ENCODE measurements at regions not wholly inside any gene's neighbourhood (a gene's known extent, or its start where the extent isn't known, plus 50 kb on each side); places are given as distances from the start of the nearest gene placed in this dataset.
"Not testable (repeated sequence)": the region's sequence is repeated elsewhere in the genome, so short reads cannot be mapped to it uniquely, and the experiment has no call there.

DNA sequence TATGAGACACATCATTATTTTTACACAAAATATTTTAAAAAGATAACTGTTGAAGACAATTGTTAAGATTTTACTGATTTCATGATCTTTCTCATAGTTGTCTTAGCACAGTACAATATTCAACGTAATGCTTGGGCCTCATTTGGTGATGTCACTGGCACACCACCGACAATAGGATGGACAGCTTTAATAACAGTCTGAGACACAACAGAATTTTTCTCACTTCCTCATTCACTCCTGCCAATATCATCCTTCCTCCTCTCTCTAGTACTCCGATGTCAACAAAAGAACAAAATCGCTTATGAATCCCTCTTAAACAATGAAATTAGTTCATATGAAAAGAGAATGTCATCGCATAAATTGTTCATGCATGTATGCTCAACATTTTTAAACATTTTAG lies 461.9 kb upstream of the CDH7 start:
- no peak for DNase-seq (ENCODE audit: low spot score)

DNA sequence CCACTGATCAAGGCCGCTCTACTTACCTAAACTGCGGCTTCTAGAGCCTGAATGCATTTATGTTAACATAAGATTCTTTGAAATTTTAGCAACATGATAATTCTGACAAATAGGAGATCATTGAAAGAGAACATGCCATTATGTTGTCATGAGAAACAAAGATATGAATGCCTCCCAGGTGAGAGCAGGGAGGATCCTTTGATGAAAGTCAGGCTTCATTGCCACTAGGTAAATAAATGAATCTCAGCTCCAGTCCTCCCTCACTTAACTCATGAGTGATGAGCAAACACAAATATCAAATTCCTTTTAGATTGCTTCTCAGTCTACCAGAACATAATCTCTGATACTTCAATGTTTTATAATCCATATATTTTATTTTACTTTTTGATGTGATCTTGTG lies 463.2 kb upstream of the CDH7 start:
- DNase-seq (ENCODE audit: low spot score), result no peak

DNA sequence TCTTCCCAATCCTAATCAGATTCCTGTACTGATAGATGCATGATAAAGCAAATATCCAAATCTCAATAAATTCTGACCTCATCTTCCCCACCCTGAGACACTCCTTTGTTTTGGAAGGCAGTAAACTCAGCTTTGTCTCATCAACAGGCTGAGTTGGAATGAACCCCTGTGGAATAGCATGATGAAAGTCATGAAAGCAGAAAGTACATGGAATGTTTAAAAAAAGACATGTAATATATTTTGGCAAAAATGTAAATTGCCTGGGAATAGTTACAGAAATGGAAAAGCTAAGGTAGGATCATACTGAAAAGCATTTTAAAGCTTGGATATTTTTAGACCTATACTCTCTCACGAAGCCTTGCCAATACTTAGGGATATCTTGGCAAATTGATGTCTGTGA lies 468.7 kb upstream of the CDH7 start:
- DNase-seq (ENCODE audit: low spot score), result no peak

DNA sequence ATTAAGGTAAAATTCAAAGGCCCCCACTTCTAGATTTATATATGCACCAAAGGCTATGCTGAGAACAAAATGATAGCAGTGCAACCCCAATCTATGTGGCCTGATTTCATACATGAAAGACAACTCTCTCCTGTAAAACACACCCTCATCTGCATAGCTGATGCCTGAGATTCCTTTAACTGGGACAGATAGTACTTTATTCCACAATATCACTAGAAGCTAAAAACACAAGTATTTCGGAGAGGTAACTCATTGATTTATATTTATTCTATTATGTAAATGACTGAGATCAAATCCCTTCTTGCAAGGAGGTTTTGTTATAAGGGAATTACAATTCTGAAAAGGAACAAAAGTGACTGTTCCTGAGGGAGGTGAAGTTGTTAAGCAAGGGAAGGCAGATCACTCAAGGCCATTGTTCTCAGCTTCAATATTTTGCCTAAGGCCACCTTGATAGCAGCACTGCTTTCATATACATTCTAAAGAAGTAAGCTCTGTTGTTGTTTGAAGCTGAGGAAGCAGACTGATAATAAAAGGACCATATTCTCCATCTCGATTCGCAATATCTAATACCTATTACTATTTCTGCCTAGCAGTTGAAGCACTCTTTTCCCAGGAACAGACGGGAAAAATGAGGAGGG lies 471.0 kb upstream of the CDH7 start:
- DNase-seq (ENCODE audit: low spot score), result no peak

DNA sequence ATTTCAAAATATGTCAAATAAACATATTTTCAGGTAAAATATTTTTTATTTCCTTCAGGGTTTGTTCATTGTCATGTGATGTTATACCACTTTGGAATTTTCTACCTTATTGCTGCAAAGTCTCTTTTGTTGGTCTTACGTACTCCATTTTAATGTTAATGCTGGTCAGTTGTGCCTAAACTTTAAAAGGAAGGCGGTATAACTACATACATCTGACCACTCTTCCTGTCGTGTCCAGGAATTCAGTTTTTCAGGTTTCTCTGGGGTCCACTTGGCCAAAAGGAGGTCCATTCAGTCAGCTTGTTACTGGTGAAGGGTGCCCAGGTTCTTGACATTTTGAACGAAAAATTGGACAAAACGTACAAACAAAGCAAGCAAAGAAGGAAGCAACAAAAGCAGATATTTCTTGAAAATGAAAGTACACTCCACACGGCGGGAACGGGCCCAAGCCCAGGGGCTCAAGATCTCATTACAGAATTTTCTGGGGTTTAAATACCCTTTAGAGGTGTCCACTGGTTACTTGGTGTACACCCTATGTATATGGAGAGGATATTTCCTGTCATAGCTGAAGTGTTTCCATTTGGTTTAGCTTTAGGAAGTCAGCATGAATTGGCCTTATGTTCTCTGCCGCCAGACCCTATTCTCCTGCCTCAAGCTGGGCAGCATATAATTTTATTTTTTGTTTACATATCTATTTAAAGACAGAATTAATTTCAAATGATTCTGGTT lies 471.7 kb upstream of the CDH7 start:
- DNase-seq (ENCODE audit: low spot score), result no peak

DNA sequence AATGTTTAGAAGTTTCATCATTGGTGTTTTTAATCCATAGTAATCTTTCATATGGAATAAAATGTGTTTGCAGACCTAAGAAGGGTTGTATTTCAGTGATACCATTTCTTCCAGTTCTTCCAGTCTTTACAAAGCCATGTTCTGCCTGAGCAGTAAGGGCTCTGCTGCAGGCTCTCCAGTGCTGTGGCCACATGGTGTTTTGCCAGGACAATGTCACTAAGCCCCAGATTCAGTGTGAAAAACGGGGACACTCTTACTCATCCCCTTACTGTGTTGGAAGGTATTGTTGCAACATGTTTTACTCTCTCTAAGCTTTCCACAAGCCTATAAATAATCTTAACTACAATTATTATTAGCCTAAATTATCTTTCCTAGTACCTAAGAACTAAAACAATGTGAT lies 481.4 kb upstream of the CDH7 start:
- no peak for DNase-seq (ENCODE audit: low spot score)

DNA sequence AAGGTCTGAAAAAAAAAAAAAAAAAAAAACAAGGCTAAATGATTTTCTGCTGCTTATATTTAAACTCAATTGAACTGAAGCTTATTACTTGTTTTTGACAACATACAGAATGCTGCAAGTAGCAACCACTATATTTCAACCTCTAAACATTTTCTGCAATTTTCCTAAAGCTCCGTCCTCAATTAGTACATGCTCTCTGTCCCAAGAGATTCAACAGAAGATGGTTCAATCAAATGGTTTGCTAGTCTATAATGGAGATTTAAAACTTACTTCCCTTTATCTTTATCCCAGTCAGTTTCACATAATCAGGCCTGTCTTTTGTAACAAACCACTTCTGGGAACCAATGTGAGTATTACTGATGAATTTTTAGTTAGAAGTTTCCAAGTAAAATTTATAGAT lies 485.1 kb upstream of the CDH7 start:
- no peak for DNase-seq (ENCODE audit: low spot score)

DNA sequence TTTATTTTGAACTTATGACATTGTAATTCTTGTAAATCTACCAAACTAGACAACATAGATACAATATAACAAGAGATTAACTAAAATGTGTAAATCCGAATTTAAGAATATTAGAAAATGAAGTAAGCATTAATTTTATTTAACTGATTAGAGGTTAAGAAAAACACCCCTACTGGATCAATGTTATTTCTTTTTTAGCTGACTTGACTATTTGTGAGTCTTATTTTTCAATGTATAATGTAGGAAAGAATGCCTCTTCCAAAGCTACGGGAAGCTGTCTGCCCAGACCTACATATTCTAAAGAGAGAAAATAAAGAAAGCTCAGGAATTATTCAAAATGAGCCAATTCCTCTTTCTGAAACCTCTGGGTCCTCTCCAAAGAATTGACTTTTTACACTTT lies 490.8 kb upstream of the CDH7 start:
- DNase-seq (ENCODE audit: low spot score), result no peak

DNA sequence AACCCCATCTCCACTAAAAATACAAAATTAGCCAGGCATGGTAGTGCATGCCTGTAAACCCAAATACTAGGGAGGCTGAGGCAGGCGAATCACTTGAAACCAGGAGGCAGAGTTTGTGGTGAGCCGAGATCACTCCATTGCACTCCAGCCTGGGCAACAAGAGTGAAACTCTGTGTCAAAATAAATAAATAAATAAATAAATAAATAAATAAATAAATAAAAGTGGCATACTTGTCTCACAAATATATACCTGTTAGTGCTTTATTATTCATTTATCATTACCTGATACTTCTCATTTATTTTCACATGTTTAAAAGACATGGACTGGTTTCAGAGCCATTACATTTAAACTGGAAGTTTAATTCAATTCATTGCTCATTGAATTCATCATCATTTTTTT lies 491.4 kb upstream of the CDH7 start:
- DNase-seq (ENCODE audit: low spot score), result no peak

DNA sequence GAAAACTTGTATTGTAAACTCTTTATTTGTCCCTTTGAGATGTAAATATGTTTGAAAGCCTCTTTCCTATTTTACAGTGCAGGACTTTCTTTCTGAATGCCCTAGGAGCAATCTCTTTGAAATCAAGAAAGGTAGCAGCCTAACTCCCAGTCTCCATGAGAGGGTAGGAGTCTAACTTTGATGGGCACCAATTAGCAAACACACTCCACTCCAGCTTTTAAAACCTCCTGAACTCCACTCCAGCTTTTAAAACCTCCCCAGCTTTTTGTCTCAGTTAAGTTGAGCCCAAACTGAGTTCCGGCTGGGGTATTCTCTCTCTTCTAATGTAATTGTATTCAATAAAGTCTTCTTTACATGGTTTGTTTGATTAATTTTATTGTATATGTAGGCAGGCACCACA lies 493.7 kb upstream of the CDH7 start:
- DNase-seq (ENCODE audit: low spot score), result no peak

DNA sequence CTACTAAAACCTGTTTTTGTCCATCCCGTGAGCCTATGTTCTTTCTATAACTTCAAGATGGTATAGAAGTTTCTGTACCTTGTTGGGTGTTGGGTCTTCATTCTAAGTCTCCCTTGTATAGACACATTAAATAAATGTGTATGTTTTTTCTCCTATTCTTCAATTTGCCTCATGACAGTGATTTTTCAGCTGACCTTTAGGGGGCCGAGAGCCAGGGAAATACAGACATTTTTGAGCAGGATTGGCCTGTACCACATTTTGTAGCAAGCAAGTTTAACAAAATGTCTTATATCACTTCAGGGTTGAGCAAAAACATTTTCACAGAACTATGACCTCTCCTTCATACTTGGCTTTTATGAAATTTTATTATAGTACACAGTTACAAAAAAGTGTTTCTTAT lies 495.4 kb upstream of the CDH7 start:
- DNase-seq (ENCODE audit: low spot score), result no peak

DNA sequence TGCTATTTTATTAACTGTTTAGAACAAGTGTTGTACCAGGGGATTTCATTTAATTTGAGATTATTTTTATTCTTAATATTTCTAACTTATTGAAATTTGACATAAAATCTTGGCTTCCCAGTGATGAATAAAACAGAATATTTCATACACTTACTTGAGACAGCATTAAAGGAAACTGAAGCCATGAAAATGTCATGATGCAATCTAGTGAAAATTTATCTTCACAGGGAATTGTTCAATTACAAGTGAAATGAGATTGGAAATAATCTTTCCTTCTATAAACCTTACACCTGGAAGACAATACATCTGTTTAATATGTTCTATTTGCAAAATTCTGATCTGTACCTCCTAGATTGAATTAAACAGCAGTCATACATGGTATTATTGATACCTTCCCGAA lies 511.0 kb upstream of the CDH7 start:
- no peak for DNase-seq (ENCODE audit: low spot score)

DNA sequence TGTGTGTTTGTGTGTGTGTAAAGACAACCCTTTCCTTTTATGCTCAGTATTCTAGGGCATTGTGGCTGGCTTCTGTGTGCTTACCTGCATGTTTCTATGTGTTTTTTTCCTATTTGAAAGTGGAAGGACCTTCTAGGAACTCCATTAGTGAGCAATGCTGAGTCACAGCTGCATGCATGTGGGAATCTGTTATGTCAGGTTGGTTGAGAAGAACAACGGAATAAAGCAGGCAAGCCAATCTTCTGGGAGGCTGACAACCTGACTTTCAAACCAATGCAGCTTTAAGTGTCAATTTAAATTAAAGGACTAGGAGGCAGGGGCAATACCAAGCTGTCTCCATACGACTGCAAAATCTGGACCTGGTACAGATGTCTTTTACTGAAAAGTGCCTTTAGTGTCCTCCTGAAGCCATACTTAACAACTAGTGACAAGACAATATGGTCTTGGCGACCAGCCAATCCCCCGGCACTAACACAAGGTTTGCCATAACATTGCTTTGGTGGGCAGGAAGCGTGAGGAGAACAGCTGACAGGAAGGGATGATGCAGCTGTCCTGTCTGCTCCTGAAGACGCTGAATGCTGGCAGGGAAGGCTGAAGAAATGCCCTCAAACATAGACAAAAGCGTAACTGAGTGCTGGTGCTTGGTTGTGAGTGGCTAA lies 514.7 kb upstream of the CDH7 start:
- no peak for DNase-seq (ENCODE audit: low spot score)

DNA sequence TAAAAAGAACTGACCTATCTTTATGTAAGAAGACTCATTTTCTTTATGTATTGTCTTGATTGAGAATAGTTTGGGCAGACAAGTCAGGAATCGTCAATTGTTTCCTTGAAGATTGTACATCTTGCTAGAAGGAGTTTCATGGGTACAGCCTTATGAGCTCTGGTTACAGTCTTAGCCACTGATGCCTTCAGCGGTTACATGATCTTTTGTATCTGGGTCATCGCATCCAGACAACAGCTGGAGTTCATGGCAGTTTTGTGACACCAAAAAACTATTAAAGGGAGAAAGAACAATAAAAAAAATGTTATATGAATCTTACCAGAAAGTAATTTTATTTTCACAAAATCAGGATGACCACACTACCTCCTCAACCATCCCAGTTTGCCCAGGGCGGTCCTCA lies 520.5 kb upstream of the CDH7 start:
- DNase-seq (ENCODE audit: low spot score), result no peak

DNA sequence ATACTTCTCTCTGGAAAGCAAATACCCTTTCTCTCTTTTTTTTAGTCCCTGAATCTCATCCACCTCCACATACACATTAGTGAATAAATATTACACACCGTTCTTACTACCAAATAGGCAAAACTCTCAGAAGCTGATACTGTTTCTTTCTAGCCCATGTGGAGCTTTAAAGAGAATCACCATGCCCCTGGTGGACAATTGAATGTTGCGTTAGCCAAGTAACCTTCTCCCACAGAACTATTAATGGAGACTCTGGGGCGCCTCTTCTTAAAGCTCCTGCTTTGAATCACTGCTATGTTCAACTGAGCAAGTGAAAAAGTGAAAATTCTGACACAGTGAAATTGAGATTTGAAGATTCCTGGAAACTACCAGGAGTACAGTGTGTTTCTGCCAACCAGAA lies 522.8 kb upstream of the CDH7 start:
- no peak for DNase-seq (ENCODE audit: low spot score)

DNA sequence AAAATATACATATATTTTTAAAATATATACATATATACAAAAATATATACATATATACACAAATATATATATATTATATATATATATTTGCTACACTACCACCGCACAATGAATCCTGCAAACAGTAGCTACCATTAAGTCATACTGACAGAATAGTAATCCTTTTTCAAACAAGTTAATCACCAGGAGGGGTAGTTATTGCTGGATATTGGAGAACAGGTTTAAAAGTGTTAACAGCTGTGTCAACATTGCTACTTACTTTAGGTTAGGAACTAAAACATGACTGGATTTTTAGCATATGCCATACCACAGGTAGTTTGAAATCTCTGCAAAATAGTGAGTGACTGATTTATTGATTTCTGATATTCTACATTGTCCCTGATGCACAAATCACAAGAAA lies 529.1 kb upstream of the CDH7 start:
- DNase-seq (ENCODE audit: low spot score), result no peak

DNA sequence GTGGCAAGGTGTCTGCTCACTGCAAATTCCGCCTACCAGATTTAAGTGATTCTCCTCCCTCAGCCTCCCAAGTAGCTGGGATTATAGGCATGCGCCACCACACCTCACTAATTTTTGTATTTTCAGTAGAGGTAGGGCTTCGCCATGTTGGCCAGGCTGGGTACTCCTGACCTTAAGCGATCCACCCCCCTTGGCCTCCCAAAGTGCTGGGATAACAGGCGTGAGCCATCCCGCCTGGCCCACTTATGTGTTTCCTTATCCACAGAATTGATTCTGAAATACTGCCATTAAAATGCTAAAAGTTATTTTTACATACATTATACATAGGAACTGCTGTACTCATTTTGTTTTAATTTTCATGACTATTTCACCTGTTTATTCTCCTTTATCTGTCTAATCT lies 529.7 kb upstream of the CDH7 start:
- DNase-seq (ENCODE audit: low spot score), result no peak

DNA sequence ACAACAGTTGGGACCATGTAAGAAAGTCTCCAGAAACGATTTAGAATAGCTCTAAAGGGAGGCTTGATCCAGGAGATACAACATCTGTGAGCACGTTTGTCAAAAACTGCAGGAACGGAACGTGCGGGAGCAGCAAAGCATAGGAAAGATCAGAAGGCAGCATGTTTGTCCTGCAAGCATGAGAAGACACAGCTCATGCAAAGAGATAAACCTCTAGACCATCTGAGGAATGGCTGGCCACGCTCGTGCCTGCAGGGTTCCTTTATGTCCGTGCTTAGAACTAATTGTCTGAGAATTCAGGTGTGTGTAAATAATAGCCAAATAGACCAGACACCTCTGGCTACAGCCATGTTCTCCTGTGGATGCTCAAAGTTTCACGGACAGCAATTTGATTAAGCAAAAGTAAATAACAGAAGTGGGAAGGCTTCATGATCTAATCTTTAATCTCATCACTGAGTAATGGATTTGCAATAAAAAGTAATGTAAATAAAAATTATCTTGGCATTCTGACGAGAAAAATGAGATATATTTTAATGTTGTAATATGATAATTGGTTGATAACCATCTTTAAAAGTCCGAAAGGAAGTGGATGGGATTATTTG lies 534.8 kb upstream of the CDH7 start:
- no peak for DNase-seq (ENCODE audit: low spot score)

DNA sequence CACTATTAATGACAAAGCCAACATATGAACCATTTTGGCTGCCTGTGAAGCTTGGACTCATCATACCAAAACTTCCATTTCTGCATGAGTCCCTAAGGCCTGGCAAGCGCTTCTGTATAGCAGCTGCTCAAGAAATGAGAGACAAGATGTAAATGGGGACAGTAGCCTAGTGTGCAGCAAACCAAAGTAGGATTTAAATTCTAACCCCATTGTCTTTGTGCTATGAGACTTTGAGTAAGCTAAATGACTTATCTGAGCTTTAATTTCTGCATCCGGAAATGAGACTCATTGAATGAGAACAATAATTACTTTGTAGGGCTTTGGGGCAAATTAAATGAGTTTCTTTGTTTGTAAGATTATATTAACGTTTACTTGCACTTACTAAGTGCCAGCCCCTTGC lies 536.4 kb upstream of the CDH7 start:
- no peak for DNase-seq (ENCODE audit: low spot score)

DNA sequence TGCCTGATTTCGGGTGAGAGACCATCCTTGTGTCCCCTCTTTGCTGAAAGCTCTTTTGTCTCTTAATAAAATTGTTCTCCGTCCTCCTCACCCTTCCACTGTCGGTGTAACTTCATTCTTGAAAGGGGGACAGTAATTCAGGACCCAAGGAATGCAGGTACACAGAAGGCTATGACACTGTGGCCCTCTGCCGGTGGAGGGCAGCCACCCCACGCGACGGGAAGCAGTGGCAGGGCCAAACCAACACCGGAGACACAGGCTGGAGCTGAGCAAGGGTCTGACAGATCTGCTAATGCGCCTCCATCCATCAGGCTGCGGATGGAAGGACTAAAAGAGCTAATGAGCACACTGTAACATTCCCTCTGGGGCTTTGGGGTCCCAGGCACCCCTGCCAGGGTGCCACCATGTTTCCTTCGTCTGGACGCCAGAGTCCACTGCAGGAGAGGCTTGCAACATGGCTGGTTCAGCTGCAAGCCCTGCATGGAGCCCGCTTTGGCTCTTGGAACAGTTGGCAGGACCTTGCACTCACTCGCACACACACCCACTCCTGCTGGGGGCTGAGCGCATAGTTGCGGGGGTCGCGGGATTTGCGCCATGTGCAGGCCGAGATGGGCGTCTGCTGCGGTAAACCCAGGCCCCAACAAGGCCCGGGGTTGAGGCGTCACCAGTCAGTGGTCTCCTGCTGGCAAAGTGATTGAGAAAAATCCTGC lies 544.1 kb upstream of the CDH7 start:
- no peak for DNase-seq (ENCODE audit: low spot score)

DNA sequence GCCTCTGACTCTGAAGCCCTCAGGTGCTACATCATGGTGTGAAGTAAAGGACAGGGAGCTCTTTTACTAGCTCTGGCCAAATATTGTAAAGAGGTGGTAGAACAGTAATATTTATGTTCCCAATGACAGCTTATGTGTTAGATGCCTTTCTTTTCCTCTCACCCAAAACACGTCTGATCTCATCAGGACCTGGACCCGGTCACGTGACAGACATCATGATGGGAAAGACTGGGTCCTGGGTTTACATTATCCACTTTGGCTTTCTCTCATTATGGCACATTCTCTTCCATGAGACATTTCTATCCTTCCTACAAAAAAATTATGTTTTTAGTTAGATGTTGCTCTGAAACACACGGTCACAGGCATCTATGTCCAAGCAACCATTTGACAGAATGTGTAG lies 548.7 kb upstream of the CDH7 start:
- DNase-seq (ENCODE audit: low spot score), result no peak

DNA sequence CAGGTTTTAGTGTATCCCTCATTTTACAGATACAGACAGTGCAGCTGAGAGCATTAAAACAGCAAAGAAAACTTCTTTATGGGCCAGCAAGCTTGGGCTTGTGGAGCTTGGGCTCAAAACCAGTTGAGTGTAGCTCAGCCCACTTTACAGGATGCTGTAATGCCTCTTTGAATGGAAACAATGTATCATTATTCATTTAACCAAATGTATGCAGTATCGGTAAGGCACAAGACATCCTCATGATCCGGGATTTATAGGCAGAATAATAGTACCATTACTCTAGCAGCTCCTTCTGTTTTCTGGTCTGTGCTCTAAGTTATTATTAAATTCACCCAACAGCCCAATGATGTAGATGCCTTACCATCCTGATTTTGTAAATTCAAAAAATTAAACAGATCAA lies 575.1 kb upstream of the CDH7 start:
- DNase-seq (ENCODE audit: low spot score), result no peak

DNA sequence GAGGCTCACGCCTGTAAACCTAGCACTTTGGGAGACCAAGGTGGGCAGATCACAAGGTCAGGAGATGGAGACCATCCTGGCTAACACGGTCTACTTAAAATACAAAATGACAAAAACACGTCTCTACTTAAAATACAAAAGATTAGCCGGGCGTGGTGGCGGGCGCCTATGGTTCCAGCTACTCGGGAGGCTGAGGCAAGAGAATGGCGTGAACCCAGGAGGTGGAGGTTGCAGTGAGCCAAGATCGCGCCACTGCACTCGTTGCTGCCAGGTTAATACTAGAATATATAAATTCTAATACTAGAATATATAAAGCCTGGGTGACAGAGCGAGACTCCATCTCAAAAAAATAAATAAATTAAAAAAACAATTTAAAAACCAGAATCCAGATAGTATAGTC lies 588.7 kb upstream of the CDH7 start:
- DNase-seq (ENCODE audit: low spot score), result not testable (repeated sequence)

Measured in pons (tissue), 1 donor.